CD4-positive, CD25-positive, alpha-beta regulatory T cell (primary cell): ENCODE measurements at regions not wholly inside any gene's neighbourhood (a gene's known extent, or its start where the extent isn't known, plus 50 kb on each side); places are given as distances from the start of the nearest gene placed in this dataset.

Experiments
- ATAC-seq, 2 donors: fragments of 150-1000 bp; cut with Tn5 transposase; one replicate each; pipeline ENCODE4 v1.10.0; 2021; ENCODE audit warnings: low read depth in 2 of 2, moderate number of reproducible peaks in 2 of 2, moderate library complexity in 1 of 2
- DNase-seq, 3 donors: peaks; one replicate each; pipeline versions ENCODE4 v3.0.0 to v3.0.0-alpha.2; 2012 to 2022; ENCODE audit warnings: mixed read lengths in 1 of 3
- H3K27ac ChIP-seq: one replicate; pipeline ENCODE4 v1.7.0; 2013; ENCODE audit warnings: mild to moderate bottlenecking, low read length; ENCODE audit not compliant: insufficient read depth, poor library complexity, severe bottlenecking
- H3K27me3 ChIP-seq: one replicate; pipeline ENCODE4 v1.7.0; 2013; ENCODE audit warnings: low read length; ENCODE audit not compliant: control insufficient read depth, insufficient read depth
- H3K36me3 ChIP-seq: one replicate; pipeline ENCODE4 v1.7.0; 2013; ENCODE audit warnings: mild to moderate bottlenecking, low read length, moderate library complexity; ENCODE audit not compliant: control insufficient read depth, insufficient read depth
- H3K4me1 ChIP-seq: 2 replicates; pipeline ENCODE4 v1.7.0; 2013; ENCODE audit warnings: mild to moderate bottlenecking, low read length; ENCODE audit not compliant: insufficient read depth, control insufficient read depth, poor library complexity, severe bottlenecking
- H3K4me3 ChIP-seq: one replicate; pipeline ENCODE4 v1.7.0; 2013; ENCODE audit warnings: low read depth, mild to moderate bottlenecking, low read length, moderate library complexity
- H3K9me3 ChIP-seq, 2 experiments: 1 replicate in 1 of 2; 2 replicates in 1 of 2; pipeline ENCODE4 v1.7.0; 2013; ENCODE audit warnings: low read length in 2 of 2, mild to moderate bottlenecking in 1 of 2, moderate library complexity in 1 of 2; ENCODE audit not compliant: control insufficient read depth in 2 of 2
- H3K27ac Mint-ChIP-seq, 3 donors: one replicate each; pipeline ENCODE4 v1.8.0; 2020 to 2022; ENCODE audit warnings: mild to moderate bottlenecking in 3 of 3, mixed read lengths in 3 of 3, moderate library complexity in 2 of 3
- H3K27me3 Mint-ChIP-seq: one replicate; pipeline ENCODE4 v1.8.0; 2022; ENCODE audit warnings: mild to moderate bottlenecking, mixed read lengths
- H3K36me3 Mint-ChIP-seq: one replicate; pipeline ENCODE4 v1.8.0; 2020; ENCODE audit warnings: mixed read lengths
- H3K4me1 Mint-ChIP-seq, 4 donors: one replicate each; pipeline ENCODE4 v1.8.0; 2020 to 2022; ENCODE audit warnings: mixed read lengths in 4 of 4, mild to moderate bottlenecking in 1 of 4
- H3K4me3 Mint-ChIP-seq, 4 donors: one replicate each; pipeline ENCODE4 v1.8.0; 2020 to 2022; ENCODE audit warnings: mild to moderate bottlenecking in 4 of 4, mixed read lengths in 4 of 4, moderate library complexity in 3 of 4
- H3K9me3 Mint-ChIP-seq, 7 donors: one replicate each; pipeline ENCODE4 v1.8.0; 2020 to 2022; ENCODE audit warnings: mixed read lengths in 7 of 7, mild to moderate bottlenecking in 3 of 7, moderate library complexity in 2 of 7

DNA sequence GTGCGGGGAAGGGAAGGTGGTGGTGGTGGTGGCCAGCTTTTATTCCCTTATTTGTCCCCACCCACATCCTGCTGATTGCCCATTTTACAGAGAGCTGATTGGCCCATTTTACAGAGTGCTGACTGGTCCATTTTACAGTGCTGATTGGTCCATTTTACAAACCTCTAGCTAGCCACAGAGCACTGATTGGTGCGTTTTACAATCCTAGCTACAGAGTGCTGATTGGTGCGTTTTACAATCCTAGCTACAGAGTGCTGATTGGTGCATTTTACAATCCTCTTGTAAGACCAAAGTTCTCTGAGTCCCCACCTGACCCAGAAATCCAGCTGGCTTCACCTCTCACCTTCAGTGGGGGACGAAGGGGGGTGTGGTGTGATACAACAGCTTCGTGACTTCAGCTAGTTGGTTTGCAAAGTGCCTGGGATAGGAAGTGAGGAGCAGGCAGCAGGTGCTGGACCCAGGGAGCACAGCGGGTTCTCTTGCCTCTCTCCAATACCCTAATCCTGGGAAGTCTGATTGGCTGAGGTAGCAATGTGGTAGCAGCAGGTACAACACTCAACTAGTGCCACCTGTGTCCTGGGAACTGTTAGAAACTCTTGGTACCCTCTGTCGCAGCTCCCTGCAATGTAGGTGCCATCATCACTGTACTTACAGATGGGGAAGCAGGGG, 92.1 kb downstream of the BARX1 start:
- Histone ChIP-seq H3K4me1 (no peaks in the 10 kb centered on the region), H3K4me3 (no peak overlapping the region), H3K36me3 (no peaks in the 10 kb centered on the region), H3K27ac (no peak overlapping the region), H3K9me3 (no peaks in the 10 kb centered on the region), H3K27me3 (peaks cover under 1% of the 10 kb centered on the region)
- Mint-ChIP-seq H3K27me3 (peaks cover 26% of the 10 kb centered on the region), H3K4me1 (peaks cover 0 to 5% (median 0%) of the 10 kb centered on the region in 4 donors), H3K27ac (no peak overlapping the region), H3K4me3 (no peak overlapping the region), H3K36me3 (no peaks in the 10 kb centered on the region), H3K9me3 (peaks cover 0 to 3% (median 0%) of the 10 kb centered on the region in 7 donors)
- DNase-seq (no peak), ATAC-seq (no peak)

DNA sequence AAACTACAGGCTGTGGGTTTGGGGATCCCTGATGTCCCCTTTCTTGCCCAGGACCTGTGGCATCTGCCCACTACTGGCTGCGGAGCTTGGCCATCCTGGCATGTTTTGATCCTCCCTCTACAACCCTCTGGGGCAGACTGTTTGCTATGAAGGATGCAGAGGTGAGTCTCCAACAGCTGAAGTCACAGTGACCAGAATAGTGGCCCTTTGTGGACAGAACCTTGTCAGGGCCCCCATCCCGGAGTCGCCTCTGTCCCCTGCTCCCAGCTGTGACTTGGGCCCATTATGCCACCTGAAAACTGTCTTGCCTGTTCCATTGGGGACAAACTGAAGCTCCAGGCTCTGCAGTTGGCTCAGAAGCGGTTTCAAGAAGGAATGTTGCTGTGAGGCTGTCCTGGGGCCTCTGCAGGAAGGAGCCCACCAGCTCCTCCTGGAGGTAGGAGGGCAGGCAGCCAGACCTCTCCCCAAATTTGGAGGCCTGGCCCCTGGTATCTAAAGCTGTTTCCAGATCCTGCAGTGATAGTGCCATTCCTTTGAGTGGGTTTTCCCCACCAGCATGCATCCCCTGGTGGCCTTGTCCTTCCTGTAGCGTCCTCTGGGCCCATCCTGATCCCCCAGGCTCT, 93.3 kb downstream of the BARX1 start:
- DNase-seq: no peak
- no peaks in the 10 kb centered on the region for H3K36me3 Mint-ChIP-seq

DNA sequence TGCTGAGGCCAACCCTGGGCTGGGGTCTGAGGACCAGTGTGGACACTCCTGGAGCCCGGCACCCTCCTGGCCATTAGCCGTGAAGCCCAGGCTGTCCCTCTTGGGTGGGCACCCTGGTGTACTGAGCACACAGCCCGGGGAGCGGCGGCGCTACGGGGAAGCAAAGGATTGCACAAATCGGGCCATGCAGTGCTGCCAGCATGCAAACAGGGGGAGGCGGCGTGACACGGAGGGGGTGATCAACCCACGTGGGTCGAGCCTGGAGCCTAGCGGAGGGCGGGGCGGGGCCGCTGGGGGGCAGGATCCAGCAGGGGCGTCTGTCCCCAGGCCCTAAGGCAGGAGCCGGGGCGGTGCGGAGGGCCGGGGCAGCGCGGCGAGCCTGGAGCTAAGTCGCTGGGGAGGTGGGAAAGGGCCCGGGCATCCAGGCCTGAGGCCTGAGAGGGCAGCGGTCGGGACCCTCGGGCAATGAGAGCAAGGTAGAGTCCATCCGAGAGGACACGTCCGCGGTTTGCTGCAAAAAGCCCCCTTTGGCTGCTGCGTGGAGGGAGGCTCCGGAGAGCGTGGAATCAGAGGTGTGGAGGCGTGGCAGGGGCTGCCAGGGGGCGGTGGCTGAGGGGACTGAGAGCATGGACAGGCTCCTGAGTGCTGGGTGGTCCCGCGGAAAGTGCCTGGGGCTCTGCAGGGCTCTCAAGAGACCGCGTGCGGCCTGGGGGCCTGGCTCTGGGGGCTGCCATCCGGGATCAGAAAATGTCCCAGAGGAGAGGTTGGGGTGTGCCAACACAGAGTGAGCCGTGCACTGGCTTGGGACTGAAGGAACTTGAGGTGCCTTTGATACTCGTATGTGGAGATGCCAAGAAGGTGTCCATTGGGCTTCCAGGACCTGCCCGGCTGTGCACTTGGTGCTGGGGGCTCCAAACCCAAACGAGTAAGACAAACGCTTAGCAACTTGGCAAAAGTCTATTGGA, 94.2 kb downstream of the BARX1 start:
- no peak for ATAC-seq
- Mint-ChIP-seq H3K9me3 (peaks cover 0 to 6% (median 0%) of the 10 kb centered on the region in 7 donors), H3K4me3 (no peak overlapping the region), H3K27ac (no peak overlapping the region), H3K27me3 (peaks cover 26% of the 10 kb centered on the region), H3K4me1 (peaks cover 0 to 5% (median 0%) of the 10 kb centered on the region in 4 donors), H3K36me3 (no peaks in the 10 kb centered on the region)
- Histone ChIP-seq H3K4me3 (no peak overlapping the region), H3K27ac (no peak overlapping the region), H3K36me3 (no peaks in the 10 kb centered on the region), H3K27me3 (peaks cover 11% of the 10 kb centered on the region), H3K4me1 (no peaks in the 10 kb centered on the region), H3K9me3 (no peaks in the 10 kb centered on the region)
- DNase-seq: no peak

More for the DNA sequence above, 93.3 kb downstream of the BARX1 start:
- Mint-ChIP-seq H3K4me3 (no peak overlapping the region), H3K9me3 (peaks cover 0 to 6% (median 0%) of the 10 kb centered on the region in 7 donors), H3K27ac (no peak overlapping the region), H3K4me1 (peaks cover 0 to 5% (median 0%) of the 10 kb centered on the region in 4 donors), H3K27me3 (peaks cover 26% of the 10 kb centered on the region)
- Histone ChIP-seq H3K36me3 (no peaks in the 10 kb centered on the region), H3K27me3 (peaks cover 10% of the 10 kb centered on the region), H3K27ac (no peak overlapping the region), H3K4me3 (no peak overlapping the region), H3K9me3 (no peaks in the 10 kb centered on the region), H3K4me1 (no peaks in the 10 kb centered on the region)
- ATAC-seq: no peak

DNA sequence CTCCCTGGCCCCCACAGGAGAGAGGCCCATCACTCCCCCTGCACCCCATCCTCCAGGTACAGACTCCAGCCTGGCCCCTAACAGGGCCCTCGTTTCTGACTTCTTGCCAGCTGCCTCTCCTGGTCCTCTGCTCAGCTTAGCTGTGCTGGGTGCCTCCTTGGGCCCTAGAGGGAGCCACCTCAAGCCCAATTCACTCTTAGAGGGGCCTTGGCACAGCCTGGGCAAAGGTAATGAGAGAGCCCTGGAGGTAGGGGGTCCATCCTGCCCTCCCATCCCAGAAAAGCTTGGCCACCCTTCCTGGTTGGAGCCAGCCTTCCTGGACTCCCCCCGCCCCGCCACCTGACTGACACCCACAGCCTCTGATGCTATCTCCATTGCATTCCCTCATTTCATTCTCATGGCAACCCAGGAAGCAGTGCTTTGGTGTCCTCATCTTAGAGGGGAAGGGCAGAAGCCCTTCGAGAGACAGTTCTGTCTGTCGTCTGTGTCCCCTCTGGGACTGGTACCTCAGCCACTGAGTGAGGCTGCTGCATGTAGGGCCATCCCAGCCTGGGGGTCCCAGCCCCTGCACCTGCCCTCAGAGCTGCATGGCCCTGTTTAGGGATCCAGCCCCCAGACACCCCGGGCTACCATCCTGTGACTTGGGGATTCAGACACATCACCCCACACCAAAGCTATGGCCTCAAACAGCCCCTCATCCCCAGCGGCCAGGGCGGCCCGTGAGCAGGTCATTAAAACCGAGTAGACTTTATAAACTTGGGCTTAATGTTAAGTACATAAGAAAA, 95.5 kb downstream of the BARX1 start:
- H3K9me3 Mint-ChIP-seq: peaks cover 0 to 9% (median 0%) of the 10 kb centered on the region in 7 donors
- no peaks in the 10 kb centered on the region for H3K36me3 Mint-ChIP-seq
- no peak overlapping the region for H3K27ac Mint-ChIP-seq
- no peak overlapping the region for H3K4me3 Mint-ChIP-seq
- peaks cover 0 to 5% (median 0%) of the 10 kb centered on the region in 4 donors for H3K4me1 Mint-ChIP-seq
- Histone ChIP-seq H3K4me1 (no peaks in the 10 kb centered on the region), H3K27ac (no peak overlapping the region), H3K27me3 (peaks cover 14% of the 10 kb centered on the region), H3K36me3 (no peaks in the 10 kb centered on the region), H3K4me3 (no peak overlapping the region), H3K9me3 (peaks cover 0 to 2% of the 10 kb centered on the region in 2 experiments)
- peak in 1 of 3 donors; percentile 6 for DNase-seq
- H3K27me3 Mint-ChIP-seq: peaks cover 29% of the 10 kb centered on the region
- ATAC-seq: no peak

DNA sequence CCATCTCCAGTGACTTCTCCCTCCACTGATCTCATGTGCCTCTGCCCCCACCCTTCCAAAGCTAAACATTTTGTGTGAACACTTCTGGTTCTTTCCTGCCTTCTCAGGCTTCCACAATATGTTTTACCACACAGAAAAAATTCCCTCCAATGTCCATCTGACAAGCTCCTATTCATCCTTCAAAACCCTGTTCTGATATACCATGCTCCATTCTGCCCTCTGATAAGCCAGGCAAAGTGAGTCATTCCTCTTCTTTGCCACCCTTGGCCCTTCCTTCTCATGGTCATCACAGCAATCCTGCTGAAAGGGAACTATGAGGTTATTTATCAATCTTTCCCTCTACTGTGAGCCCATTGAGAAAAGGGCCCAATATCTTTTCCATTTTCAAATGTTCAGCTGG, 97.6 kb downstream of the BARX1 start:
- no peak for ATAC-seq
- H3K27me3 ChIP-seq: peaks cover 14% of the 10 kb centered on the region

DNA sequence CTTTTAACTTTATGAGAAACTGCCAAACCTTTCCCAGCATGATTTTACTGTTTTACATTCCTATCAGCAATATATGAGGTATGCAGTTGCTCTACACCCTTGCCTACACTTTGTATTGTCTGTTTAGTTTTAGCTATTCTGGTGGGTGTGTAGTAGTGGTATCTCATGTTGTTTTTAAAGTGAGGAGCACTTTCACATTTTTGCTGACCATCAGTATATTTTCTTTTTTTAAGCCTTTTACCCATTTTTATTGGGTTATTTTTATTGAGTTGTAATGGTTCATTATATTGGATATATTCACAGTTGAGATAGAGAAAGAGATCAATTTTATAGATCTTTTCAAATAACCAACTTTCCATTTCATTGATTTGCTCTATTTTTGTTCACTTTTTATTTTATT, 102.4 kb downstream of the BARX1 start:
- Histone ChIP-seq H3K27ac (no peak overlapping the region), H3K4me3 (no peak overlapping the region), H3K36me3 (no peaks in the 10 kb centered on the region), H3K9me3 (peaks cover 0 to 5% of the 10 kb centered on the region in 2 experiments), H3K4me1 (no peaks in the 10 kb centered on the region), H3K27me3 (peaks cover 18% of the 10 kb centered on the region)
- DNase-seq (no peak), ATAC-seq (no peak)
- Mint-ChIP-seq H3K36me3 (no peaks in the 10 kb centered on the region), H3K27me3 (peaks cover 10% of the 10 kb centered on the region), H3K9me3 (peaks cover 0 to 5% (median 1%) of the 10 kb centered on the region in 7 donors), H3K4me3 (no peak overlapping the region), H3K27ac (no peak overlapping the region), H3K4me1 (no peaks in the 10 kb centered on the region)

More for the DNA sequence above, 97.6 kb downstream of the BARX1 start:
- H3K27me3 Mint-ChIP-seq: peaks cover 25% of the 10 kb centered on the region
- no peak for DNase-seq
- H3K27ac Mint-ChIP-seq: no peak overlapping the region
- H3K4me3 Mint-ChIP-seq: no peak overlapping the region
- H3K36me3 Mint-ChIP-seq: no peaks in the 10 kb centered on the region
- H3K9me3 Mint-ChIP-seq: peaks cover 0 to 7% (median 0%) of the 10 kb centered on the region in 7 donors
- no peak overlapping the region for H3K27ac ChIP-seq
- no peak overlapping the region for H3K4me3 ChIP-seq
- H3K9me3 ChIP-seq: peaks cover 0 to 4% of the 10 kb centered on the region in 2 experiments
- no peaks in the 10 kb centered on the region for H3K36me3 ChIP-seq
- peaks cover 0 to 5% (median 0%) of the 10 kb centered on the region in 4 donors for H3K4me1 Mint-ChIP-seq
- no peaks in the 10 kb centered on the region for H3K4me1 ChIP-seq

DNA sequence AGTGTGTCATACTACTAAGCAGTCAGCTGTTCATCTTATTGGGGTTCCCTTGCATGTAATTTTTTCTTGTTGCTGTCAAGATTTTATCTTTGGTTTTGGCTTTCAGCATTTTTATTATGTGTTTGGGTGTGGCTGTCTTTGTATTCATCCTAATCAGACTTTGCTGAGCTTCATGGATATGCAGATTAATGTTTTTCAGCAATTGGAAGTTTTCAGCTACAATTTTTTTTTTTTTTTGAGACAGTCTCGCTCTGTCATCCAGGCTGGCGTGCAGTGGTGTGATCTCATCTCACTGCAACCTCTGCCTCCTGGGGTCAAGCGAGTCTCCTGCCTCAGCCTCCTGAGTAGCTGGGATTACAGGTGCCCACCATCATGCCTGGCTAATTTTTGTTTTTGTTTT, 108.8 kb downstream of the BARX1 start:
- Histone ChIP-seq H3K4me1 (no peaks in the 10 kb centered on the region), H3K4me3 (no peak overlapping the region), H3K9me3 (peaks cover 0 to 8% of the 10 kb centered on the region in 2 experiments), H3K27me3 (peaks cover 19% of the 10 kb centered on the region), H3K36me3 (no peaks in the 10 kb centered on the region), H3K27ac (no peak overlapping the region)
- H3K27me3 Mint-ChIP-seq: peaks cover 30% of the 10 kb centered on the region
- ATAC-seq (no peak), DNase-seq (no peak)
- H3K27ac Mint-ChIP-seq: no peak overlapping the region
- no peak overlapping the region for H3K4me3 Mint-ChIP-seq
- H3K36me3 Mint-ChIP-seq: no peaks in the 10 kb centered on the region
- H3K9me3 Mint-ChIP-seq: peaks cover 0 to 18% (median 7%) of the 10 kb centered on the region in 7 donors
- no peaks in the 10 kb centered on the region for H3K4me1 Mint-ChIP-seq
